Activated CD4-positive, alpha-beta memory T cell treated with anti-CD3 and anti-CD28 coated beads, Interleukin-2, amount 10 ng/mL, durations not matched to agents 7 days and 5 days (primary cell): ENCODE measurements at regions not wholly inside any gene's neighbourhood (a gene's known extent, or its start where the extent isn't known, plus 50 kb on each side); places are given as distances from the start of the nearest gene placed in this dataset.

Source experiments
- CTCF ChIA-PET: fragments of 350-600 bp; sonication (Branson Sonifier 250); formaldehyde crosslinking; loops from one replicate; lab custom pipeline; 2021; ENCODE audit warnings: antibody characterized with exemption, inconsistent platforms; lab: Charles Lee
- POLR2A ChIA-PET: fragments of 350-600 bp; sonication (Branson Sonifier 250); formaldehyde crosslinking; loops from one replicate; lab custom pipeline; 2021; ENCODE audit warnings: antibody characterized with exemption; lab: Charles Lee
- DNase-seq: peaks from one replicate; pipeline ENCODE4 v3.0.0-alpha.2; 2020
- H3K27ac Mint-ChIP-seq: one replicate; pipeline ENCODE4 v1.8.0; 2021; ENCODE audit warnings: mild to moderate bottlenecking, mixed read lengths
- H3K27me3 Mint-ChIP-seq: one replicate; pipeline ENCODE4 v1.8.0; 2021; ENCODE audit warnings: mixed read lengths
- H3K36me3 Mint-ChIP-seq: one replicate; pipeline ENCODE4 v1.8.0; 2021; ENCODE audit warnings: low read depth, mixed read lengths
- H3K4me1 Mint-ChIP-seq: one replicate; pipeline ENCODE4 v1.8.0; 2021; ENCODE audit warnings: mixed read lengths
- H3K4me3 Mint-ChIP-seq: one replicate; pipeline ENCODE4 v1.8.0; 2021; ENCODE audit warnings: mild to moderate bottlenecking, mixed read lengths
- H3K9me3 Mint-ChIP-seq: one replicate; pipeline ENCODE4 v1.8.0; 2021; ENCODE audit warnings: mixed read lengths

- Mint-ChIP-seq H3K4me3 (no peak overlapping the region), H3K4me1 (no peaks in the 10 kb centered on the region), H3K27me3 (peaks cover 10% of the 10 kb centered on the region), H3K9me3 (peaks cover 3% of the 10 kb centered on the region), H3K27ac (no peak overlapping the region), H3K36me3 (no peaks in the 10 kb centered on the region)
- POLR2A ChIA-PET: no interaction called here
- CTCF ChIA-PET: no interaction called here
- no peak for DNase-seq
Measured at GRCh38 chr5:14977058-14977685, 105.6 kb upstream of the ANKH start.

GRCh38 chr5:14976486-14976885 is 104.9 kb upstream of the ANKH start:
- peaks cover 10% of the 10 kb centered on the region for H3K27me3 Mint-ChIP-seq
- no peak overlapping the region for H3K27ac Mint-ChIP-seq
- CTCF ChIA-PET: interaction anchor here (0.6 to 2.3 kb wide), 3 partner anchors 16 to 30 kb away, joined by 3 to 6 read pairs (median 5); no protein-coding TSS in a partner anchor
- H3K4me3 Mint-ChIP-seq: no peak overlapping the region
- no peaks in the 10 kb centered on the region for H3K4me1 Mint-ChIP-seq
- H3K36me3 Mint-ChIP-seq: no peaks in the 10 kb centered on the region
- H3K9me3 Mint-ChIP-seq: peaks cover under 1% of the 10 kb centered on the region
- no peak for DNase-seq
- POLR2A ChIA-PET: no interaction called here

- no peaks in the 10 kb centered on the region for H3K36me3 Mint-ChIP-seq
- H3K9me3 Mint-ChIP-seq: no peaks in the 10 kb centered on the region
- ChIA-PET CTCF (no interaction called here), POLR2A (no interaction called here)
- no peak overlapping the region for H3K27ac Mint-ChIP-seq
- no peak overlapping the region for H3K4me3 Mint-ChIP-seq
- no peaks in the 10 kb centered on the region for H3K4me1 Mint-ChIP-seq
- peaks cover 10% of the 10 kb centered on the region for H3K27me3 Mint-ChIP-seq
- no peak for DNase-seq
Measured at GRCh38 chr5:14971873-14972272, 100.3 kb upstream of the ANKH start.

- ChIA-PET CTCF (interaction anchor here (0.6 to 2.6 kb wide), 4 partner anchors 12 to 98 kb away, joined by 3 to 7 read pairs (median 5); partner anchors contain the start of gene ANKH), POLR2A (interaction anchor here (1.0 kb wide), 1 partner anchor 24 kb away, joined by 3 read pairs; no protein-coding TSS in a partner anchor)
- Mint-ChIP-seq H3K9me3 (no peaks in the 10 kb centered on the region), H3K4me1 (no peaks in the 10 kb centered on the region), H3K4me3 (no peak overlapping the region), H3K36me3 (no peaks in the 10 kb centered on the region), H3K27ac (no peak overlapping the region), H3K27me3 (peaks cover 4% of the 10 kb centered on the region)
- DNase-seq: no peak
Measured at GRCh38 chr5:14968796-14969195, 97.2 kb upstream of the ANKH start.

- no peak overlapping the region for H3K4me3 Mint-ChIP-seq
- H3K9me3 Mint-ChIP-seq: no peaks in the 10 kb centered on the region
- H3K27ac Mint-ChIP-seq: no peak overlapping the region
- no peak for DNase-seq
- ChIA-PET CTCF (interaction anchor here (1.0 to 2.6 kb wide), 2 partner anchors 10 to 240 kb away, joined by 3 to 7 read pairs; no protein-coding TSS in a partner anchor), POLR2A (no interaction called here)
- H3K4me1 Mint-ChIP-seq: no peaks in the 10 kb centered on the region
- no peaks in the 10 kb centered on the region for H3K36me3 Mint-ChIP-seq
- no peaks in the 10 kb centered on the region for H3K27me3 Mint-ChIP-seq
Measured at GRCh38 chr5:14967166-14967565, 95.6 kb upstream of the ANKH start.

GRCh38 chr5:14965815-14966214 is 94.2 kb upstream of the ANKH start:
- H3K36me3 Mint-ChIP-seq: no peaks in the 10 kb centered on the region
- CTCF ChIA-PET: no interaction called here

GRCh38 chr5:14962604-14963003 is 91.0 kb upstream of the ANKH start:
- no peak overlapping the region for H3K27ac Mint-ChIP-seq
- no peaks in the 10 kb centered on the region for H3K36me3 Mint-ChIP-seq
- no peaks in the 10 kb centered on the region for H3K27me3 Mint-ChIP-seq
- no peaks in the 10 kb centered on the region for H3K4me1 Mint-ChIP-seq
- H3K9me3 Mint-ChIP-seq: no peaks in the 10 kb centered on the region
- ChIA-PET POLR2A (no interaction called here), CTCF (no interaction called here)
- no peak for DNase-seq
- H3K4me3 Mint-ChIP-seq: no peak overlapping the region

More at GRCh38 chr5:14965815-14966214, 94.2 kb upstream of the ANKH start:
- H3K27ac Mint-ChIP-seq: no peak overlapping the region
- POLR2A ChIA-PET: no interaction called here
- no peaks in the 10 kb centered on the region for H3K9me3 Mint-ChIP-seq
- H3K27me3 Mint-ChIP-seq: no peaks in the 10 kb centered on the region
- H3K4me3 Mint-ChIP-seq: no peak overlapping the region
- H3K4me1 Mint-ChIP-seq: no peaks in the 10 kb centered on the region
- DNase-seq: no peak

- DNase-seq: no peak
- Mint-ChIP-seq H3K27me3 (no peaks in the 10 kb centered on the region), H3K27ac (no peak overlapping the region), H3K4me1 (no peaks in the 10 kb centered on the region), H3K36me3 (no peaks in the 10 kb centered on the region), H3K9me3 (no peaks in the 10 kb centered on the region), H3K4me3 (no peak overlapping the region)
- CTCF ChIA-PET: interaction anchor here (0.9 kb wide), 1 partner anchor 233 kb away, joined by 3 read pairs; no protein-coding TSS in a partner anchor
- POLR2A ChIA-PET: no interaction called here
Measured at GRCh38 chr5:14960120-14960462, 88.5 kb upstream of the ANKH start.

- ChIA-PET CTCF (interaction anchor here (0.9 kb wide), 1 partner anchor 232 kb away, joined by 3 read pairs; no protein-coding TSS in a partner anchor), POLR2A (no interaction called here)
- Mint-ChIP-seq H3K9me3 (no peaks in the 10 kb centered on the region), H3K27ac (no peak overlapping the region), H3K4me3 (no peak overlapping the region), H3K36me3 (no peaks in the 10 kb centered on the region), H3K27me3 (no peaks in the 10 kb centered on the region), H3K4me1 (no peaks in the 10 kb centered on the region)
- no peak for DNase-seq
Measured at GRCh38 chr5:14959399-14960119, 88.0 kb upstream of the ANKH start.

GRCh38 chr5:14958188-14958587 is 86.6 kb upstream of the ANKH start:
- Mint-ChIP-seq H3K27me3 (no peaks in the 10 kb centered on the region), H3K4me3 (no peak overlapping the region), H3K9me3 (no peaks in the 10 kb centered on the region), H3K27ac (no peak overlapping the region), H3K4me1 (no peaks in the 10 kb centered on the region), H3K36me3 (no peaks in the 10 kb centered on the region)
- POLR2A ChIA-PET: interaction anchor here (0.9 kb wide), 1 partner anchor 45 kb away, joined by 3 read pairs; no protein-coding TSS in a partner anchor
- DNase-seq: no peak
- CTCF ChIA-PET: interaction anchor here (0.6 to 2.8 kb wide), 7 partner anchors 12 to 141 kb away, joined by 3 to 16 read pairs (median 4); no protein-coding TSS in a partner anchor

GRCh38 chr5:14956423-14957046 is 85.0 kb upstream of the ANKH start:
- Mint-ChIP-seq H3K27me3 (no peaks in the 10 kb centered on the region), H3K9me3 (no peaks in the 10 kb centered on the region), H3K4me3 (no peak overlapping the region), H3K4me1 (no peaks in the 10 kb centered on the region), H3K36me3 (no peaks in the 10 kb centered on the region), H3K27ac (no peak overlapping the region)
- ChIA-PET POLR2A (no interaction called here), CTCF (interaction anchor here (0.9 to 2.8 kb wide), 6 partner anchors 12 to 230 kb away, joined by 3 to 16 read pairs (median 6); no protein-coding TSS in a partner anchor)
- no peak for DNase-seq

- POLR2A ChIA-PET: no interaction called here
- Mint-ChIP-seq H3K9me3 (no peaks in the 10 kb centered on the region), H3K36me3 (no peaks in the 10 kb centered on the region), H3K27ac (no peak overlapping the region), H3K4me1 (no peaks in the 10 kb centered on the region), H3K4me3 (no peak overlapping the region), H3K27me3 (no peaks in the 10 kb centered on the region)
- CTCF ChIA-PET: no interaction called here
- DNase-seq: no peak
Measured at GRCh38 chr5:14954616-14955343, 83.2 kb upstream of the ANKH start.
